Stimulated activated CD4-positive, alpha-beta T cell treated with anti-CD3 and anti-CD28 coated beads, Interleukin-4, amount 100 ng/mL, for 4 hours (primary cell): ENCODE measurements at regions not wholly inside any gene's neighbourhood (a gene's known extent, or its start where the extent isn't known, plus 50 kb on each side); places are given as distances from the start of the nearest gene placed in this dataset.
"Not testable (repeated sequence)": the region's sequence is repeated elsewhere in the genome, so short reads cannot be mapped to it uniquely, and the experiment has no call there.

Experiments
- DNase-seq, 2 experiments: peaks; one replicate each; pipeline ENCODE4 v3.0.0-alpha.2; 2020

DNA sequence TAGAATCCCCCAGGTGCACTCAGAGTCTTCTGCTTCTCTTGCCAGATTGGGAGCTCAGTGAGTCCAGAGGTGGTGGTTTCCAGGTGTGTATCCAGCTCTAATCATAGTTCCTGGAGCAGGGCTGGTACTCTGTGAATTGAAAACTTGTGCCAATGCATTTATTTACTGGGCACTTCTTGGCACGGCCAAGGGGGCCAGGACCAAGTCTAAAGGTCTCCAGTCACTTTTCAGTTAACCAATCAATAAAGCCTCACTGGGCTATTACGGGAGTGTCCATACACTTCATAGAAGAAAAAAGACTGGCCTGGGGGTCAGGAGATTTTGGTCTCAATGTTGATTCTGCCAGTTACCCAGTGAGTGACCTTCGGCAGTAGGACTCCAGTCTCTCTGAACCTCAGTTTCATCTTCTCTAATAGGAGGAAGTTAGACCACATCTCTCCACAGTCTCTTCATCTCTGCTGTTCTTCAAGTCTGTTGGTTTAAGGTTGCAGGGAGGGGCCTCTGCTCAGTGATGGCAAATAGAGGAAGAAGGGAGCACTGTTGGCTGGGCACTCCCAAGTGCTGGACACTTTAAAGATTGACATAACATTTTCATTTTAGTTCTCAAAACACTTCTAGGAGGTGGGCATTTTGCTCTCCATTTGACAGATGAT, 188.5 kb upstream of the E2F8 start:
- DNase-seq, result no peak

GRCh38 chr11:19428206-19429002, 187.7 kb upstream of the E2F8 start:
- no peak for DNase-seq

DNA sequence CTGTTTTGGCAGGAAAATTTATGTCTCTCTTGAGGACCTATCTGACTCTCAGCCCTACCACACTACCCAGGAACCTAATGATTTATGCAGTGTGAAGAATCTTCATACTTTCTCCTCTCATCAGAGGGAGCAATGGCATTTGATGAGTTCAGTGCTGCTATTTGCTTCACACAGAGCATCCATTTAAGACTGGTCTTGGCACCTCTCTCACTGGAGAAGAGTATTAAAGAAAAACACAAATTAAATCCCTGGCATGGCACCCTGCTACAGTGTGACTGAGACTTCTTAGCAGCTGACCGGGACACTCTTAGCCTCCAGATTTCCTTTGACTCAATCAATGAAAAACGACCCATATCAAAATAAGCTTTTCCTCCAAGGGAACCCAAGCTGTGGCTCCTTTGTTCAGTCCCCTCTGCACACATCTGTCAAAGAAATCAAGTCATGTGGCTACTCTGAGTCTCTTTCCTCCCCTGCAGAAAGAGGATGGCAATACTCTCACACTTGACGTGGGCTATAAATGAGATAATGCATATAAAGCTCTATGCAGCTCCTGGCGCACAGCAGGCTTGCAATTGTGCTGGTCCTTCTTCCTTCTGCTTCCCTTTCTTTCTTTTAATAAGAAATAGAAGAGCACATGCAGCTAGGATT, 186.1 kb upstream of the E2F8 start:
- no peak for DNase-seq

DNA sequence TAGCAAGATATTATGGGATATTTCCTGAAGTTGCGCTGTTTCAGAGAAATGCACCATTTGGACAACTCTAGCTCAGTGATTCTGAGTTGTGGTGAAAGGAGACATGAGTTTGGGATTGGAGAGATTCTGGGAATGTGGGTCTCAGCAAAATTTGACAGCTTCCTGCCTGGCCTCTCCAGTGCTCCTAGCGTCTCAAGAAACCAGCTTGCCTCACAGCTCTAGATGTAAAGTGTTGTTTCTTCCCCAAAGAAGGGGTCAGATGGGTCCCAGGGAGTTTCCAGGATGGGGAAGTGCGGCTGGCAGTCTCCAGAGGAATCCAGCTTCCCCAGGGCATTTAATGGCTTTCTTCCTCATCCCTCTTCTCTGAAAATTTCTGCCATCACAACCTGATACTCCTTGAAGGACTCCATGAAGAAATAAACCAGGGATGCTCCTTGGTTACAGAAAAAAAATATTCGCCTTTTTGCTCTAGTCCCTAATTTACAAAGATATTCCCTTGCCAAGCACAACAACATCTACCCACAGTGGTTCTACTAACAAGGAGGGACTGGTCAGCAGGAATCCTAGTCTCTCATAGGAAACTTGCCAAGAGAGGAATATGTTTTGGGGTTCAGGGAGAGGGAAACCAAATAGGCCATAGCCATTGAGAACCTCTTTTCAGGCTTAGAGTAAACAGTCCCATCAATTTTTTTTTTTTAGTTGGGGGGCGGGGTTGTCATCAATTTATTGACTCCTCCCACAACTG, 185.4 kb upstream of the E2F8 start:
- no peak for DNase-seq

DNA sequence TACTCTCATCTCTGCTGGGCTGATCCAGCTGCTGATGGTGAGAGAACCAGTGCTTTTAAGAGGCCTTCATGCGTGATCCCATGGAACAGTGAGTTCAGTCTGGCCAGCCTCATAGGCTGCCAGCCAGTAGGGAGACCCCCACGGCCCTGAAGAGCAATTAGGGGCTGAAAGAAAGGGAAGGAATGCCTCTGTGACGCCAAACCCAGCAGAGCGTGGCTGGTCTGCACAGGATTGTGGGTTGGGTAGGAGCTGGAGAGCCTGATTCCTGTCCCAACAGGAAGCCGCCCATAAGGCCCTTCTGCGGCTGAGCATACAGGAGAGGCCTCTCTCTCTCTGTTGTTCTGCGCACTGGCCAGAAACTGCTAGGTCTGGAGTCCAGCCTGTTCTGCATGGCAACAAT, 181.5 kb upstream of the E2F8 start:
- no peak for DNase-seq

- no peak for DNase-seq
Measured at GRCh38 chr11:19420868-19421533, 180.3 kb upstream of the E2F8 start.

DNA sequence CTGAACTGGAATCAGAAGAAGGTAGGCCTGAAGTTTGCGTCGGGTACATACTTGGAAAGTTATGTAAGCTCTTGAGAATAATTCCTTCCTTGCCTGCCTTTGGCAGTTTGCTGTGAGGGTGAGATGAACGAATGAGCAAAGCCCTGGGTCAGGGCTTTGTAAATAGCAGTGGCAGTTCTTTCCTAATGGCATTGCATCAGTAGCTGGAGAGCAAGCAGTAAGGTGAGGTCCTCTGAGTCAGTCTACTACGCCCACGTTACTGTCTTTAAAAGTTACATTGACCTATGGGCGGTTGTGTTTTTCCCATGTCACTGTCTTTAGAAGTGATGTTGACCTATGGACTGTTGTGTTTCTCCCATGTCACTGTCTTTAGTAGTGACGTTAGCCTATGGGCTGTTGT, 179.1 kb upstream of the E2F8 start:
- DNase-seq, result no peak

GRCh38 chr11:19419021-19419750, 178.4 kb upstream of the E2F8 start:
- no peak for DNase-seq

DNA sequence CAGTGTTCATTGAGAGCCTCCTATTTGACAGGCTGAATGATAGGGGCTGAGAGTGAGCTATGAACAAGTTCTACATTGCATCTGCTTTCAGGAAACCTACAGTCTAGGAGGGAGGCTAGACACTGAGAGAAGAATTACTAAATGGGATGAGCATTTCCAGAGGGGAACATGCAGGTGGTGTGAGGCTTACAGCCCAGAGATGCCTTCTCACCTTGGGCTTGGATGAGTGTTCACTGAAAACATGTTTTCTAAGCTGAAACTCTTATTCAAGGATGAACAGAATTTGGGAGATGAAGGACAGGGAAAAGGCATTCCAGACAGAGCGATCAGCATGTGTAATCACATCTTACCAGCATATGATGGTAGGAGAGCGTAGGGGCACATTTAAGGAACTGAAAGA, 177.5 kb upstream of the E2F8 start:
- no peak for DNase-seq

DNA sequence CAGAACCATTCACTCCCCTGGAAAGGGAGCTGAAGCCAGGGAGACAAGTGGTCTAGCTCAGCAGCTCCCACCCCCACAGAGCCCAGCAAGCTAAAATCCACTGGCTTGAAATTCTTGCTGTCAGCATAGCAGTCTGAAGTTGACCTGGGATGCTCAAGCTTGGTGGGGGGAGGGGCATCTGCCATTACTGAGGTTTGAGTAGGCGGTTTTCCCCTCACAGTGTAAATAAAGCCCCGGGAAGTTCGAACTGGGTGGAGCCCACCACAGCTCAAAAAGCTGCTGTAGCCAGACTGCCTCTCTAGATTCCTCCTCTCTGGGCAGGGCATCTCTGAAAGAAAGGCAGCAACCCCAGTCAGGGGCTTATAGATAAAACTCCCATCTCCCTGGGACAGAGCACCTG, 171.3 kb upstream of the E2F8 start:
- not testable (repeated sequence) for DNase-seq

- DNase-seq, result no peak
Measured at GRCh38 chr11:19410032-19410431, 169.3 kb upstream of the E2F8 start.

DNA sequence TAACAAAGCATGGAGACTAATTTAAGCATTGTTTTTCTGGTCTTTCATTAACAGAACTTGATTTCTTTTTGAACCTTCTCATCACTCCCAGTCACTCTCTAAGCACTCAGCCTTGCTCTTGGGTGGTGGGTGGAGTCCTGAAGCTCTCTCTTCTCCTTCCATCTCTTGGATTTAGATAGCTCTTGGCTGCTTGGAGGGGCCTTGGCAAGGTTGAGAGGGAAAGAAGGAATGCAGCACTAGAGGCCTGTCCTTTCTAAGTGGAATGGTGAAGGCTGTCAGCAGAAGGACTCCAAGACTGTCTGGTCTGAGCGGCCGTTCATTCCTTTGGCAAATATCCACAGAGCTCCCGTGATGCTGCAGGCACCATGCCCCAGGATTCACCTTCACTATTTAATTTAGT, 168.6 kb upstream of the E2F8 start:
- DNase-seq, result no peak

DNA sequence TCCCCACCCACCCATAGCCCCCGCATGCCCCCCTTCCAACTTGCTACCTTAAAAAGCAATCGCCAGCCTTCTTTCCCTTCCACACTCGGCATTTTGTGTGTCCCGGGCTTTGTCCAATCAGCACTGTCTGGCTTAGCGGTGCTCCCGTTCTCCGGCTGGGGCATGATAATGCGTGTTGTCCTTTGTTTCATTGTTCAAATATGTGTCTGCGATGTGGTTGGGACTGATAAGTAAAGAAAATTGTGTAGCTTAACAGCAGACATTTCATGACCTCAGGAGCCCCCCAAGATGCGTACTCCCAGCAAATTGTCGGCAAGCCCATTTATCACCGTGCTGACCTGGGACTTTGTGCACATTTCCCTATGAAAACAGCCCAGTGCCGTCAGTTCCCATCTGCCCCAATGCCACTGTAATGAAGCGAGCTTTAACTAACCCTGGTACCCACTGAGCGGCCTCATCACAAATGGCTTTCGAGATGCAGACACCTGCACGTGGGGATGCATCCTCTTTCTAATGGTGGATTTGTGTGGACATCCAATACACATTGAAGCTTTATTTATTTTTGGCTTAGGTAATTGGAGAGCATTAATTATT, 167.0 kb upstream of the E2F8 start:
- DNase-seq, result no peak

- no peak for DNase-seq
Measured at GRCh38 chr11:19405966-19406365, 165.2 kb upstream of the E2F8 start.

DNA sequence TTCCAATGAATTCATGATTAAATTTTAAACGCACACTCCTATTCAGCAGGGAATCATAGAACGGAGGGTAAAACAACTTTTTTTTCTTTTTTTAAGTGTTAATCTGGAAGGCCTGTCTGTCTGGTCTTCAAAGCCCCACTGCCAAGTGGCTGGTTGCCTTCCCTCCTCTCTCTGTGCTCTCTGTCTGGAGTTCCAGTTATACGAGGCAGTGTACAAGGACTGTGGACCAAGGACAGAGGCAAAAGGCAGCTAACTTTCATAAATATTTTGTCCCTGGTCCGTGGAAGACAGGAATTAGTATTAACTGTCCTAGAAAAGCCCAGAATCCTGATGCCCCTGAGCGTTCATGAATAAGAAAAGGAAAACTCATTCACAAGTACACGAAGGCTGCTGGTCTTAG, 164.0 kb upstream of the E2F8 start:
- no peak for DNase-seq

DNA sequence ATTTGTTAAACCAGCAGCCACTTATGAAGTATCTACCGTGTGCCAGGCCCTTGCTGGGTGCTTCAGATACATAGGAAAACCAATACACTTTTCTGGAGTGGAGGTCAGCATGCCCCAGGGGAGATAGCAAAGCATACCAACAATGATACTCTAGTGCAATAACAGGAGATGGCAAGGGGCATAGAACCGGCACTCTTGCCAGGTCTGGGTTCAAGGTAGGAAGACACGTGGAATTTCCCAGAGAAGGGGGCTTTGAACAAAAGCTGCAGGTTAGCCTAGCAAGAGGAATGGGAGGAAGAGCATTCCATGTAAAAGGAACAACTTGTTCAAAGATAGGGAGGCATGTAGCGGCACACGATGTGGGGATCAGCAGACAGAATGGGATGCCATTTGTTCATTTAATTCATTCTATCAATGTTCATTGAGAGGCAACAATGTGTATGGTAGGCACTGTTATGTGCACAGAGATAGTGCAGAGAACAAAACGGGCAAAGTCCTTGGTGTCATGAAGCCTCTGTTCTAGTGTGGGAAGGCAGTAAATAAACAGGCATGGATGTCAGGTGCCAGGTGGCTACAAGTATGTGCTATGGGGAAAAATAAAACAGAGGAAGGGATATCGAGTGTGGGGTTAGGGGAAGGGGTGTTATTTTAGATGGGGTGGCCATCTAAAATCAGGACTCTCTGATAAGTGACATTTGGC, 162.6 kb upstream of the E2F8 start:
- DNase-seq, result no peak

DNA sequence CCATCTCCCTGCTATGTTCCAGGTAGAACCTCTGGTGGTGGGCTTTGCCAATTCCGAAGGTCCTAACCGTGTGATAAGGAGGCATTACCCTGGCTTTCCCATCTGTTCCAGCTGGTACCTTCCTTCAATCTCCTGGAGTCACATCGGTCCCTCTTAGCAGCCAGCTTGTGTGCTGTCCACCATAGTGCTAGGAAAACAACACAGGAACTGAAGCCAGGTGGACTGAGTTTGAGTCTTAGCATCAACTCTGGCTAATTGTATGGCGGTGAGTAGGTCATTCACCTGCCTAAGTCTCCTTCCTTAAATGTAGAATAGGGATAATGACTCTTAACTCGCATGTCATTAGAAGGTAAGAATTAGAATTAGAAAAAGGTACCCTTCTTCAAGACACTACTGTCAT, 159.6 kb upstream of the E2F8 start:
- no peak for DNase-seq

DNA sequence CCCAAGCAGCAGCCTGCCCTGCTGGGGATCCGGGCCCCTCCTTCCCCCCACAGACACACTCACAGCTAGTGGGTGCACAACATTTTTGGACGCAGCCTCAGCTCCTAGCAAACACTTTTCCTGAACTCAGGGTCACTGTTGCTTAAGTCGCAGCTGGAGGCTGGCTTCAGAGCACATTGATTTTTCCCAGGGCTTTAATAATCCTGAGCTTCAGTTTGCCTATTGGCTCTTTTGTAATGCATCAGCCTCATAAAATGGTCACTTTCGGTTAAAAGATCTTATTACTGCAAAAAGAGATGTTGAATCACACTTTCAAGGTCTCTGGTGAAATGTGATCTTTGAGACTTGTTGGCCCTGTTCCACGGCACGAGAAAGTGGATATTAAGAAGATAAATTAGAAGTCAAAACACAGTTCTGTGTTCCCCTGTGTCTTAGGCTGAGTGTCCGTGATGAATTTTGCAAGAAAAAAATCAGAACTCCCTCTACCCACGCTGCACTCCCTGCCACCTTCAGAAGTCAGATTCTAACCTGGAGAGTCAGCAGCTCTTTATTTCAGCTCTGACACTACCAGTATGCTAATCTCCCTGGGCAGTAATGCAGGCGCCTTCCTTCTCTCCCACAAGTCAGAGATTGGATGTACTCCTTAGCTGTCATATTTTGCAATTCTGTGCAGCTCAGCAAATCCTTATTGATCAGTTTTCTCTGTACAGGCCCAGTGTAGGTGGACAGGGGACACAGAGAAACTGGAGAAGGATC, 158.2 kb upstream of the E2F8 start:
- no peak for DNase-seq

DNA sequence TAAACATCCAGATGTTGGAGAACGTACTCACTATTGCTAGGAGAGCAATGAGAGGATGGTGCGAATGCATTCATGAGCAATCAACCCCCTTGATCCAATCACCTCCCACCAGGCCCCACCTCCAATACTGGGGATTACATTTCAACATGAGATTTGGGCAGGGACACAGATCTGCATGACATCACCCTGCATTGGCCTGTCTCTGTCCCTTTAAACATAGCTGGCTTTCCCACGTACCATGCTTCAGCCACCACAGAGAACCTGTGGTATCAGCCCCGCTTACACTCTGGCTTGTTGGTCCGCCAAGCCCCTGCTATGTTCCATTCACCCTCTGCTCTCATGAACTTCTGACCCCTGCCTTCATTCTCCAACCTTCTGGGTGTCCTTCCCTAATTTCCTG, 157.5 kb upstream of the E2F8 start:
- DNase-seq, result no peak

DNA sequence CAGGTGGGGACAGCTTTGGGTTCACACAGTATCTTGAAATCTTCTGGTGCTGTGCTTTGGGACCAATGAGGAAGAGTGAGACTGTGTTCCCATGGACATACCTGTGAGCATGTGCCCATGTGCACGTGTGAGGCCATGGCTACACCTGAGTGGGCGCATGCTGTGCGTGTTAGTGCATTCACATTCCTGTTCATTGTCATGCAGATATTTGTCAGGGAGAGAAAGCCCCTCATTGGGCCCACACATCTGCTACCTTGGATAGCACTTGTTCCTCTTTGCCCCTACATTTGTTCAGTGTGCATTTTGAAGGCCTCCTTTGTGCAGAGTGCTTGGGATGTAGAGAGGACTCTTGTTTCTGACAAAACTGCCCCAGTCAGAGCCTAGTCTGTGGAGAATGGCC, 154.3 kb upstream of the E2F8 start:
- no peak for DNase-seq
